CD14-positive monocyte (primary cell): ENCODE measurements at regions not wholly inside any gene's neighbourhood (a gene's known extent, or its start where the extent isn't known, plus 50 kb on each side); places are given as distances from the start of the nearest gene placed in this dataset.

Experiments used
- DNase-seq, 3 donors: peaks; one replicate each; pipeline ENCODE4 v3.0.0-alpha.2; 2011 to 2022
- H2AFZ ChIP-seq: 2 replicates; pipeline ENCODE4 v1.6.0; 2012; ENCODE audit warnings: mild to moderate bottlenecking, low read depth, low read length, inconsistent platforms; ENCODE audit not compliant: insufficient read depth, poor library complexity, severe bottlenecking
- H3K27ac ChIP-seq, 2 donors: 1 replicate in 1 of 2; 2 replicates in 1 of 2; pipeline ENCODE4 v1.5.1; 2012 to 2013; ENCODE audit warnings: low read length in 2 of 2, control low read depth in 1 of 2, inconsistent platforms in 1 of 2, low read depth in 1 of 2, mild to moderate bottlenecking in 1 of 2
- H3K27me3 ChIP-seq, 2 donors: one replicate each; pipeline versions ENCODE4 v1.6.0 to v1.6.1; 2011 to 2013; ENCODE audit warnings: low read length in 2 of 2; ENCODE audit not compliant: control insufficient read depth in 2 of 2, insufficient read depth in 2 of 2
- H3K36me3 ChIP-seq, 2 donors: replicated peaks in 1 of 2; 1 replicate in 1 of 2; 2 replicates in 1 of 2; pipeline versions ENCODE4 v1.5.1 to v1.6.1; 2012 to 2013; ENCODE audit warnings: low read length in 2 of 2, control low read depth in 1 of 2, inconsistent platforms in 1 of 2, mild to moderate bottlenecking in 1 of 2; ENCODE audit not compliant: insufficient read depth in 2 of 2, control insufficient read depth in 1 of 2
- H3K4me1 ChIP-seq, 2 donors: 1 replicate in 1 of 2; 2 replicates in 1 of 2; pipeline versions ENCODE4 v1.5.1 to v1.6.1; 2012 to 2013; ENCODE audit warnings: low read length in 2 of 2, control low read depth in 1 of 2, inconsistent platforms in 1 of 2, mild to moderate bottlenecking in 1 of 2, moderate library complexity in 1 of 2; ENCODE audit not compliant: insufficient read depth in 2 of 2, control insufficient read depth in 1 of 2
- H3K4me2 ChIP-seq: replicated peaks from 2 replicates; pipeline ENCODE3; 2012; ENCODE audit warnings: low read length, moderate library complexity, mild to moderate bottlenecking; ENCODE audit not compliant: poor library complexity, severe bottlenecking; ENCODE audit errors: extremely low read depth
- H3K4me3 ChIP-seq, 3 experiments: fragments of 200-600 bp in 1 of 3; sonication (generic) in 1 of 3; replicated peaks in 1 of 3; 1 replicate in 2 of 3; 2 replicates in 1 of 3; pipeline ENCODE4 v1.5.1; 2011 to 2013; ENCODE audit warnings: low read length in 3 of 3, mild to moderate bottlenecking in 3 of 3, control low read depth in 2 of 3, low read depth in 2 of 3, inconsistent platforms in 1 of 3, moderate library complexity in 1 of 3
- H3K79me2 ChIP-seq: 2 replicates; pipeline ENCODE4 v1.6.0; 2012; ENCODE audit warnings: mild to moderate bottlenecking, control low read depth, inconsistent platforms, low read length, moderate library complexity; ENCODE audit not compliant: insufficient read depth
- H3K9ac ChIP-seq: 2 replicates; pipeline ENCODE4 v1.6.0; 2017; ENCODE audit warnings: low read length, mild to moderate bottlenecking; ENCODE audit not compliant: insufficient read depth, poor library complexity, severe bottlenecking
- H3K9me3 ChIP-seq, 2 donors: replicated peaks in 1 of 2; 1 replicate in 1 of 2; 2 replicates in 1 of 2; pipeline versions ENCODE4 v1.5.1 to v1.6.1; 2012 to 2013; ENCODE audit warnings: low read length in 2 of 2, control low read depth in 1 of 2; ENCODE audit not compliant: control insufficient read depth in 1 of 2, insufficient read depth in 1 of 2
- H4K20me1 ChIP-seq: 2 replicates; pipeline ENCODE4 v1.6.0; 2012; ENCODE audit warnings: mild to moderate bottlenecking, low read length, control low read depth, moderate library complexity; ENCODE audit not compliant: insufficient read depth
- H3K27ac Mint-ChIP-seq, 7 donors: one replicate each; pipeline ENCODE4 v1.8.0; 2020; ENCODE audit warnings: mild to moderate bottlenecking in 7 of 7, mixed read lengths in 7 of 7, moderate library complexity in 6 of 7, inconsistent platforms in 2 of 7
- H3K27me3 Mint-ChIP-seq, 3 donors: one replicate each; pipeline ENCODE4 v1.8.0; 2021 to 2022; ENCODE audit warnings: low read depth in 3 of 3, mild to moderate bottlenecking in 3 of 3, mixed read lengths in 3 of 3, moderate library complexity in 3 of 3, inconsistent platforms in 1 of 3
- H3K36me3 Mint-ChIP-seq, 2 donors: one replicate each; pipeline ENCODE4 v1.8.0; 2020; ENCODE audit warnings: mixed read lengths in 2 of 2, inconsistent platforms in 1 of 2, mild to moderate bottlenecking in 1 of 2
- H3K4me1 Mint-ChIP-seq: one replicate; pipeline ENCODE4 v1.8.0; 2020; ENCODE audit warnings: mild to moderate bottlenecking, mixed read lengths
- H3K4me3 Mint-ChIP-seq, 2 donors: one replicate each; pipeline ENCODE4 v1.8.0; 2020; ENCODE audit warnings: mild to moderate bottlenecking in 2 of 2, mixed read lengths in 2 of 2, moderate library complexity in 1 of 2
- H3K9me3 Mint-ChIP-seq, 7 donors: one replicate each; pipeline ENCODE4 v1.8.0; 2020 to 2022; ENCODE audit warnings: mixed read lengths in 7 of 7, mild to moderate bottlenecking in 6 of 7, moderate library complexity in 6 of 7, inconsistent platforms in 2 of 7
- WGBS: methylation state at CpG from one replicate; pipeline ENCODE4 v1.1.5; 2013; ENCODE audit warnings: missing lambda C conversion rate; ENCODE audit not compliant: insufficient coverage; 5-methylcytosine and 5-hydroxymethylcytosine counted together
- intact Hi-C, 2 donors: fragments of 100-400 bp; cut with micrococcal nuclease; formaldehyde crosslinking; loops; one replicate each; pipeline versions ENCODE4 v1.15.0 to v1.15.1; 2023
- TF ChIP-seq, protein P1 (sequence below): fragments of 200-600 bp; IDR thresholded peaks from one replicate; pipeline ENCODE4 v1.8.0; 2022; ENCODE audit warnings: antibody characterized with exemption, mild to moderate bottlenecking

DNA sequence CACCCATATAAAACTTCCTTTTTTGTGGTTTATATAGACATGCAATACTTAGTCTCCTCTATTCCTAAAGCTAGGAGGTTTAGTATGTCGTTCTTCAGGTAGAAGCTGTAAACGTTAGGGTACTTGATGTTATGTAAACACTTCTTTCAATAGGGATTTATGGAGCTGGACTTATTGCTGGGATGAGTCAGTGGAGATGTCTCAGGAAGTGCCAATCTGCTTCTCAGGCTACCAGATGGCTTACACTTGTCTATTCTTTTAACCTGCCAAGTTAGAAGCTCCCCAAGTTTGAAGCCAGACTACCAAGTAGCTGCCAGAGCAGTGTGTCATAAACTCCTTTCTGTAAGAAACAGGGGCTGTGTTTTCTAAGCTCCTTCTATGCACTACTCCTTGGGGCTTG is 756.5 kb upstream of the LRRTM1 start:
- Histone ChIP-seq H4K20me1 (no peaks in the 10 kb centered on the region), H3K4me1 (no peaks in the 10 kb centered on the region), H3K27ac (no peak overlapping the region), H3K79me2 (no peaks in the 10 kb centered on the region), H3K36me3 (no peaks in the 10 kb centered on the region), H3K27me3 (no peaks in the 10 kb centered on the region), H3K4me2 (no peak overlapping the region), H3K9ac (no peak overlapping the region), H3K4me3 (no peak overlapping the region), H2AFZ (no peak overlapping the region), H3K9me3 (peaks cover 9 to 15% of the 10 kb centered on the region in 2 donors)
- Mint-ChIP-seq H3K27me3 (no peaks in the 10 kb centered on the region), H3K4me3 (no peak overlapping the region), H3K9me3 (peaks cover 1 to 9% (median 5%) of the 10 kb centered on the region in 7 donors), H3K4me1 (no peaks in the 10 kb centered on the region), H3K27ac (no peak overlapping the region), H3K36me3 (no peaks in the 10 kb centered on the region)
- no CpG with 5 or more reads among the region's 2 CpGs for WGBS
- intact Hi-C loops = no loop called here
- DNase-seq = no peak
- TF ChIP-seq, protein P1, sequence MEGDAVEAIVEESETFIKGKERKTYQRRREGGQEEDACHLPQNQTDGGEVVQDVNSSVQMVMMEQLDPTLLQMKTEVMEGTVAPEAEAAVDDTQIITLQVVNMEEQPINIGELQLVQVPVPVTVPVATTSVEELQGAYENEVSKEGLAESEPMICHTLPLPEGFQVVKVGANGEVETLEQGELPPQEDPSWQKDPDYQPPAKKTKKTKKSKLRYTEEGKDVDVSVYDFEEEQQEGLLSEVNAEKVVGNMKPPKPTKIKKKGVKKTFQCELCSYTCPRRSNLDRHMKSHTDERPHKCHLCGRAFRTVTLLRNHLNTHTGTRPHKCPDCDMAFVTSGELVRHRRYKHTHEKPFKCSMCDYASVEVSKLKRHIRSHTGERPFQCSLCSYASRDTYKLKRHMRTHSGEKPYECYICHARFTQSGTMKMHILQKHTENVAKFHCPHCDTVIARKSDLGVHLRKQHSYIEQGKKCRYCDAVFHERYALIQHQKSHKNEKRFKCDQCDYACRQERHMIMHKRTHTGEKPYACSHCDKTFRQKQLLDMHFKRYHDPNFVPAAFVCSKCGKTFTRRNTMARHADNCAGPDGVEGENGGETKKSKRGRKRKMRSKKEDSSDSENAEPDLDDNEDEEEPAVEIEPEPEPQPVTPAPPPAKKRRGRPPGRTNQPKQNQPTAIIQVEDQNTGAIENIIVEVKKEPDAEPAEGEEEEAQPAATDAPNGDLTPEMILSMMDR = no peak

DNA sequence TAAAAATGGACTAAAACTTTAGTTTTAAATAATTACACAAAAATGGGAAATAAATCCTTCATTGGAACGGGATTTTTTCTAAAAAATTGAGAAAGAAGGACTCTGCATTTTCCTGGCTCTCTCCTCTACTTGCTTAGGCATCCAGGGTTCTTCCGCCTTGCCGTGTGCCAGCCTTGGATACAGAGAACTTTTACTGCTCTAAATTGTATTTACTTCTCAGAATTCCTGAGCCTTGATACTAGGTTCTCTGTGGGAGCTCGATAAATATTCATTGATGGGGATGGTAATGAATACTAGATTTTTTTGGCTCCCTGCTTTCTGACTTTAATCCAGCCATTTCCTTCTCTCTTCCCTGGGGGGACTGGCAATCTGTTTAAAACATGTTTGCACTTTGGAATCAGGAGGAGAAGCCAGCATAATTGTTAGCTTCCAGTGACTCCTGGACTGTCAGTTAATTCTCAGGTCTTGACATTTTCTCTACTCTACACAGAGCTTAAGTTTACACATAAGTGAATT is 746.1 kb upstream of the LRRTM1 start:
- no peaks in the 10 kb centered on the region for H3K27me3 Mint-ChIP-seq
- Histone ChIP-seq H3K36me3 (no peaks in the 10 kb centered on the region), H3K27me3 (no peaks in the 10 kb centered on the region), H3K4me1 (no peaks in the 10 kb centered on the region), H4K20me1 (no peaks in the 10 kb centered on the region), H3K79me2 (no peaks in the 10 kb centered on the region), H3K9me3 (peaks cover 0 to 6% of the 10 kb centered on the region in 2 donors), H3K4me2 (no peak overlapping the region), H2AFZ (no peak overlapping the region), H3K9ac (no peak overlapping the region), H3K27ac (no peak overlapping the region), H3K4me3 (no peak overlapping the region)
- H3K4me3 Mint-ChIP-seq = no peak overlapping the region
- no peak for DNase-seq
- intact Hi-C loops = no loop called here
- H3K36me3 Mint-ChIP-seq = no peaks in the 10 kb centered on the region
- TF ChIP-seq, protein P1 = no peak
- peaks cover 0 to 4% (median 1%) of the 10 kb centered on the region in 7 donors for H3K9me3 Mint-ChIP-seq
- 40% methylated on average over 1 of the region's 4 CpGs for WGBS
- no peaks in the 10 kb centered on the region for H3K4me1 Mint-ChIP-seq
- H3K27ac Mint-ChIP-seq = no peak overlapping the region
